Endothelial cell of hepatic sinusoid (primary cell): ENCODE measurements at regions not wholly inside any gene's neighbourhood (a gene's known extent, or its start where the extent isn't known, plus 50 kb on each side); places are given as distances from the start of the nearest gene placed in this dataset.
"Not testable (repeated sequence)": the region's sequence is repeated elsewhere in the genome, so short reads cannot be mapped to it uniquely, and the experiment has no call there.

ENCODE experiments used
- in situ Hi-C: cut with HindIII; loops from 2 replicates; pipeline ENCODE4 v1.10.0; 2017; ENCODE audit warnings: low sequenced_read_pairs

- in situ Hi-C loops: no loop called here
Measured at GRCh38 chr20:1827510-1827973, 67.7 kb upstream of the SIRPA start.

- in situ Hi-C loops: no loop called here
Measured at GRCh38 chr20:1825938-1826445, 69.2 kb upstream of the SIRPA start.

- in situ Hi-C loops: no loop called here
Measured at GRCh38 chr20:1825507-1825906, 69.7 kb upstream of the SIRPA start.

GRCh38 chr20:1824834-1825233, 70.4 kb upstream of the SIRPA start:
- in situ Hi-C loops: no loop called here

GRCh38 chr20:1824181-1824580, 71.0 kb upstream of the SIRPA start:
- in situ Hi-C loops: no loop called here

- in situ Hi-C loops: no loop called here
Measured at GRCh38 chr20:1823450-1823844, 71.8 kb upstream of the SIRPA start.

- in situ Hi-C loops: no loop called here
Measured at GRCh38 chr20:1822564-1823449, 72.4 kb upstream of the SIRPA start.

- in situ Hi-C loops: no loop called here
Measured at GRCh38 chr20:1820138-1821079, 74.8 kb upstream of the SIRPA start.

- in situ Hi-C loops: no loop called here
Measured at GRCh38 chr20:1819311-1820137, 75.7 kb upstream of the SIRPA start.

- in situ Hi-C loops: no loop called here
Measured at GRCh38 chr20:1818895-1819294, 76.3 kb upstream of the SIRPA start.

- in situ Hi-C loops: no loop called here
Measured at GRCh38 chr20:1818247-1818840, 76.9 kb upstream of the SIRPA start.

- in situ Hi-C loops: no loop called here
Measured at GRCh38 chr20:1817577-1818211, 77.5 kb upstream of the SIRPA start.

GRCh38 chr20:1816384-1817381, 78.5 kb upstream of the SIRPA start:
- in situ Hi-C loops: no loop called here

- in situ Hi-C loops: no loop called here
Measured at GRCh38 chr20:1815502-1816085, 79.6 kb upstream of the SIRPA start.

- in situ Hi-C loops: not testable (repeated sequence)
Measured at GRCh38 chr20:1814861-1815260, 80.3 kb upstream of the SIRPA start.

- in situ Hi-C loops: no loop called here
Measured at GRCh38 chr20:1813674-1814635, 81.3 kb upstream of the SIRPA start.

GRCh38 chr20:1813101-1813529, 82.1 kb upstream of the SIRPA start:
- in situ Hi-C loops: no loop called here
